ENCODE measurements at regions not wholly inside any gene's neighbourhood (a gene's known extent, or its start where the extent isn't known, plus 50 kb on each side); places are given as distances from the start of the nearest gene placed in this dataset.
A peak's percentile ranks its signal among the peaks of the same experiment; 100 is the strongest.

DNA sequence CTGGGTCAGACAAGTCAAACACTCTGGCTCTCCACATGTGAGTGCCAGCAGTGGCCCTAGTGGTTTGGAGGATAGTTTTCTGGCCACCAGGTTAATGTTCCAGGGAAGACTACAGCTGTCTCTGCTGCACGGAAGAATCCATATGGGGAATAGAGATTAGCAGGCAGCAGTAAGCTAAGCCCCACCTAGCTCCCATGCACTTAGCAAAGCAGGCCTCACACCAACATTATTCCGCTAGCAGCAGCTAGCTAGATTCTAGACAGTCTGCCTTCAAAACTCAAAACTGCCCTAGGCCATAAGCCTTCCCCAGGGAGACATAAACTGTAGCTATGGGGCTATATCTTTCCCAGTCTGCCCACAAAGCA, 86.1 kb downstream of the XIST start:
- TF ChIP-seq EZH2 (IDR thresholded peaks at IDR 0.05; ENCODE audit: borderline replicate concordance, low read depth, low read length, poor library complexity, severe bottlenecking): no peak
- no peak for TF ChIP-seq CTCF (conservative IDR thresholded peaks at IDR 0.05; ENCODE audit: low read depth, low read length)
- Histone ChIP-seq H3K9me3 (ENCODE audit: low read depth, low read length, poor library complexity, severe bottlenecking) (no peaks in the 10 kb centered on the region), H3K4me1 (ENCODE audit: insufficient read depth, low read length, poor library complexity, severe bottlenecking) (no peaks in the 10 kb centered on the region), H3K27me3 (replicated peaks; ENCODE audit: insufficient read depth, low read depth, low read length, poor library complexity) (peaks cover 6% of the 10 kb centered on the region), H3K36me3 (ENCODE audit: insufficient read depth, low read length, poor library complexity, severe bottlenecking) (no peaks in the 10 kb centered on the region), H3K27ac (ENCODE audit: low read depth, low read length, poor library complexity, severe bottlenecking) (no peak overlapping the region), H3K4me3 (ENCODE audit: low read depth, low read length, poor library complexity, severe bottlenecking) (no peak overlapping the region)
- intact Hi-C loops (cut with micrococcal nuclease; ENCODE audit: unreplicated experiment): no loop called here
- CTCF ChIA-PET: no interaction called here
- peak; percentile 26 for DNase-seq (ENCODE audit: low spot score)
- no TSS peak for BruUV-seq (replicated peaks)
- POLR2A ChIA-PET (ENCODE audit: low non-redundant PET): no interaction called here

DNA sequence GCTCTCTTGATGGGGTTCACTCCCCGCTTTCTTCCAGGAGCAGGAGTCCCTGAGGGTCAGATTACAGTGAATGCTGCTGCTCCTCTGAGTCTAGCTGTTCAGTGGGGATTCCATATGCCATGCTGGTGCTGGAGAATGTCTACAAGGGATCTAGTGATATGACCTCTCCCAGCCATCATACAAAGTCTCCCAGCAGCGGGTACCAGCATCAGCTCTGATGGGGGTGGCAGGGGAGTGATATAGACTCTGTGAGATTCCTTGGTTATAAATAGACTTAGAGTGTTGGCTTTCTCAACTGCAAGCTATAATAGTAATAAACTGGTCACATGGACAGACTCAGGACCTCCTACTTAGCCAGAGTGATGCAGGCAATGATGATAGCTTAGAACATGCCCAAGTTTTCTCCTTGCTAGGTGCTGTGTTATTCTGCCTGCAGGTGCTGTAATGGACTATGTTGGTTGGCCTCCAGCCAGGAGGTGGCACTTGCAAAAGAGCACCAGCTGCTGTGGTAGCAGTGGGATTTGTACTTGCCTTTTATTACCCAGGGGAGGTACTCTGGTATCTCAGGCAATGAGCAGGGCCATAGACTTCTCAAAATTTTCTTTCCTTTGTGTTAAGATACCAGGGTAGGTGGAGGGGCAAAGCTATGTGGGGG, 86.6 kb downstream of the XIST start:
- no peaks in the 10 kb centered on the region for H3K9me3 ChIP-seq (ENCODE audit: low read depth, low read length, poor library complexity, severe bottlenecking)
- no TSS peak for BruUV-seq (replicated peaks)
- H3K27ac ChIP-seq (ENCODE audit: low read depth, low read length, poor library complexity, severe bottlenecking): no peak overlapping the region
- no peak overlapping the region for H3K4me3 ChIP-seq (ENCODE audit: low read depth, low read length, poor library complexity, severe bottlenecking)
- H3K36me3 ChIP-seq (ENCODE audit: insufficient read depth, low read length, poor library complexity, severe bottlenecking): no peaks in the 10 kb centered on the region
- H3K4me1 ChIP-seq (ENCODE audit: insufficient read depth, low read length, poor library complexity, severe bottlenecking): no peaks in the 10 kb centered on the region
- intact Hi-C loops (cut with micrococcal nuclease; ENCODE audit: unreplicated experiment): no loop called here
- peaks cover 4% of the 10 kb centered on the region for H3K27me3 ChIP-seq (replicated peaks; ENCODE audit: insufficient read depth, low read depth, low read length, poor library complexity)
- ChIA-PET POLR2A (ENCODE audit: low non-redundant PET) (no interaction called here), CTCF (no interaction called here)
- TF ChIP-seq CTCF (conservative IDR thresholded peaks at IDR 0.05; ENCODE audit: low read depth, low read length) (no peak), EZH2 (IDR thresholded peaks at IDR 0.05; ENCODE audit: borderline replicate concordance, low read depth, low read length, poor library complexity, severe bottlenecking) (no peak)
- DNase-seq (ENCODE audit: low spot score): peak; percentile 3

DNA sequence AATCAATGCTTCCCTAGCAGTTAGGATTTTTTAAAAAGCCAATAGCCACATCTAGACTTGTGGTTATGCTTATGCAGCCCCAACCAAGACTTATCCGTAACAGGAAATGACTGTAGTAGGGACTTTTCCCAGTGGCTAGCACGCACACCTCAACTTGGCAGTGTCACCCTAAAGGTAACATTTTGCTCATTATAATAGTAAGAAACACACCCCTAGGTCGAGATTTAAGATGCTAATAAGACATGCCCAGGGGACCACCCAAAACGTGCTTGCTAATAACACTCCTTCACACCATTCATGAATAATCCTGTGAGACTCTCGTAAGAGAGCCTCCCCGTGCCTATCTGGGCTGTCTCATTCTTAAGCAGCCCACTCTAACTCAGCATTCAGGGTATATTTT, 94.3 kb downstream of the XIST start:
- Histone ChIP-seq H3K4me1 (ENCODE audit: insufficient read depth, low read length, poor library complexity, severe bottlenecking) (no peaks in the 10 kb centered on the region), H3K27me3 (replicated peaks; ENCODE audit: insufficient read depth, low read depth, low read length, poor library complexity) (peaks cover 5% of the 10 kb centered on the region), H3K36me3 (ENCODE audit: insufficient read depth, low read length, poor library complexity, severe bottlenecking) (no peaks in the 10 kb centered on the region), H3K4me3 (ENCODE audit: low read depth, low read length, poor library complexity, severe bottlenecking) (no peak overlapping the region), H3K9me3 (ENCODE audit: low read depth, low read length, poor library complexity, severe bottlenecking) (no peaks in the 10 kb centered on the region), H3K27ac (ENCODE audit: low read depth, low read length, poor library complexity, severe bottlenecking) (no peak overlapping the region)
- TF ChIP-seq CTCF (conservative IDR thresholded peaks at IDR 0.05; ENCODE audit: low read depth, low read length) (no peak), EZH2 (IDR thresholded peaks at IDR 0.05; ENCODE audit: borderline replicate concordance, low read depth, low read length, poor library complexity, severe bottlenecking) (no peak)
- DNase-seq (ENCODE audit: low spot score): no peak
- ChIA-PET POLR2A (ENCODE audit: low non-redundant PET) (no interaction called here), CTCF (no interaction called here)
- intact Hi-C loops (cut with micrococcal nuclease; ENCODE audit: unreplicated experiment): no loop called here
- no TSS peak for BruUV-seq (replicated peaks)
